ENCODE measurements at regions not wholly inside any gene's neighbourhood (a gene's known extent, or its start where the extent isn't known, plus 50 kb on each side); places are given as distances from the start of the nearest gene placed in this dataset.
"Not testable (repeated sequence)": the region's sequence is repeated elsewhere in the genome, so short reads cannot be mapped to it uniquely, and the experiment has no call there.

DNA sequence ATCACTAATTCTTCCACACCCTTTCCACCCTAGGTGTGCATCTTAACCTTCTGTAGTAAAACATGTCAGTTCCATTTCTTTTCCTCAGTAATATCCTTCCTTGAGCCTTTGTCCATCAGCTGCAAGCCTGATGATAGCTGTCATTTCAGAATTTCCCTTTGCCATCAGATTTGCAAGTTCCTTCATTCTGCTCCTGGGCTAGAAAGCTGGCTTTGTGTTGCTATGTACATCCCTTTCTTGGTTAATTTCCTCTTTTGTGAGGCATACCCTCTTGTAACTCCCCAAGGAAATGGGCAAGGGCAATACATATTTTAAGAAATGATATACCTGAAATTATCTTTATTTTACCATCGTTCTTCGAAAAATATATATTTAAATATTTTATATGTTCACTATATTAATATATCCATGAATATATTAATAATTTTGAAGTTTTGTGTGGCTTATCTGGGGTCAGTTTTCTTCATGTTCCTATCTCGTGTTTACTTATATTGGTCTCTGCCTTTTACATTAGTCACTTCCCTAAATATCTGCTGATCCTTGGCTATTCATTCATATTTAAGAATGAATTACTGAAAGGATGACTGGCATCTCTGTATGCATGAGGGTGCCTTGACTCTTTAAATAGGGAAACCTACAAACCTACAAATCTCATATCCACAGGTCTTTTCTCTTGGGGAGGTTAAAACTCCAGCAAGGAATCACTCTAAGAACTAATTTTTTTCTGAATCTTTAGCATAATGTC, 143.8 kb downstream of the ZNF22 start:
- Mint-ChIP-seq H3K27me3 (ENCODE audit: insufficient read depth, low read depth, poor library complexity) (no peaks in the 10 kb centered on the region), H3K27ac (no peak overlapping the region), H3K36me3 (ENCODE audit: low read depth) (no peaks in the 10 kb centered on the region), H3K4me3 (no peak overlapping the region), H3K9me3 (no peaks in the 10 kb centered on the region; the same call in 2 of the 3 replicates), H3K4me1 (peaks cover 4% of the 10 kb centered on the region; the same call in 2 of the 3 replicates)
- Histone ChIP-seq H4K20me1 (replicated peaks; ENCODE audit: insufficient read depth) (no peaks in the 10 kb centered on the region), H3K9me2 (ENCODE audit: insufficient read depth) (no peaks in the 10 kb centered on the region), H3K36me3 (ENCODE audit: insufficient read depth) (no peaks in the 10 kb centered on the region), H3K27ac (ENCODE audit: low read depth) (no peak overlapping the region), H3K4me1 (ENCODE audit: insufficient read depth) (no peaks in the 10 kb centered on the region), H3K79me2 (replicated peaks; ENCODE audit: insufficient read depth) (no peaks in the 10 kb centered on the region), H2AFZ (no peak overlapping the region), H3F3A (replicated peaks; ENCODE audit: low read depth) (no peaks in the 10 kb centered on the region), H3K4me2 (no peak overlapping the region), H3K4me3 (no peak overlapping the region), H3K27me3 (ENCODE audit: insufficient read depth) (no peaks in the 10 kb centered on the region)
- TF ChIP-seq NANOG (IDR thresholded peaks at IDR 0.05; ENCODE audit: borderline replicate concordance) (no peak), POLR2AphosphoS5 (IDR thresholded peaks at IDR 0.05; ENCODE audit: low read depth) (no peak), STAT1 (IDR thresholded peaks at IDR 0.05; ENCODE audit: unreplicated experiment) (no peak), EZH2 (IDR thresholded peaks at IDR 0.05; ENCODE audit: low read depth, unreplicated experiment) (no peak)
- TF ChIP-seq, protein P1, sequence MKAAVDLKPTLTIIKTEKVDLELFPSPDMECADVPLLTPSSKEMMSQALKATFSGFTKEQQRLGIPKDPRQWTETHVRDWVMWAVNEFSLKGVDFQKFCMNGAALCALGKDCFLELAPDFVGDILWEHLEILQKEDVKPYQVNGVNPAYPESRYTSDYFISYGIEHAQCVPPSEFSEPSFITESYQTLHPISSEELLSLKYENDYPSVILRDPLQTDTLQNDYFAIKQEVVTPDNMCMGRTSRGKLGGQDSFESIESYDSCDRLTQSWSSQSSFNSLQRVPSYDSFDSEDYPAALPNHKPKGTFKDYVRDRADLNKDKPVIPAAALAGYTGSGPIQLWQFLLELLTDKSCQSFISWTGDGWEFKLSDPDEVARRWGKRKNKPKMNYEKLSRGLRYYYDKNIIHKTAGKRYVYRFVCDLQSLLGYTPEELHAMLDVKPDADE (IDR thresholded peaks at IDR 0.05) = no peak
- TF ChIP-seq, protein P2, sequence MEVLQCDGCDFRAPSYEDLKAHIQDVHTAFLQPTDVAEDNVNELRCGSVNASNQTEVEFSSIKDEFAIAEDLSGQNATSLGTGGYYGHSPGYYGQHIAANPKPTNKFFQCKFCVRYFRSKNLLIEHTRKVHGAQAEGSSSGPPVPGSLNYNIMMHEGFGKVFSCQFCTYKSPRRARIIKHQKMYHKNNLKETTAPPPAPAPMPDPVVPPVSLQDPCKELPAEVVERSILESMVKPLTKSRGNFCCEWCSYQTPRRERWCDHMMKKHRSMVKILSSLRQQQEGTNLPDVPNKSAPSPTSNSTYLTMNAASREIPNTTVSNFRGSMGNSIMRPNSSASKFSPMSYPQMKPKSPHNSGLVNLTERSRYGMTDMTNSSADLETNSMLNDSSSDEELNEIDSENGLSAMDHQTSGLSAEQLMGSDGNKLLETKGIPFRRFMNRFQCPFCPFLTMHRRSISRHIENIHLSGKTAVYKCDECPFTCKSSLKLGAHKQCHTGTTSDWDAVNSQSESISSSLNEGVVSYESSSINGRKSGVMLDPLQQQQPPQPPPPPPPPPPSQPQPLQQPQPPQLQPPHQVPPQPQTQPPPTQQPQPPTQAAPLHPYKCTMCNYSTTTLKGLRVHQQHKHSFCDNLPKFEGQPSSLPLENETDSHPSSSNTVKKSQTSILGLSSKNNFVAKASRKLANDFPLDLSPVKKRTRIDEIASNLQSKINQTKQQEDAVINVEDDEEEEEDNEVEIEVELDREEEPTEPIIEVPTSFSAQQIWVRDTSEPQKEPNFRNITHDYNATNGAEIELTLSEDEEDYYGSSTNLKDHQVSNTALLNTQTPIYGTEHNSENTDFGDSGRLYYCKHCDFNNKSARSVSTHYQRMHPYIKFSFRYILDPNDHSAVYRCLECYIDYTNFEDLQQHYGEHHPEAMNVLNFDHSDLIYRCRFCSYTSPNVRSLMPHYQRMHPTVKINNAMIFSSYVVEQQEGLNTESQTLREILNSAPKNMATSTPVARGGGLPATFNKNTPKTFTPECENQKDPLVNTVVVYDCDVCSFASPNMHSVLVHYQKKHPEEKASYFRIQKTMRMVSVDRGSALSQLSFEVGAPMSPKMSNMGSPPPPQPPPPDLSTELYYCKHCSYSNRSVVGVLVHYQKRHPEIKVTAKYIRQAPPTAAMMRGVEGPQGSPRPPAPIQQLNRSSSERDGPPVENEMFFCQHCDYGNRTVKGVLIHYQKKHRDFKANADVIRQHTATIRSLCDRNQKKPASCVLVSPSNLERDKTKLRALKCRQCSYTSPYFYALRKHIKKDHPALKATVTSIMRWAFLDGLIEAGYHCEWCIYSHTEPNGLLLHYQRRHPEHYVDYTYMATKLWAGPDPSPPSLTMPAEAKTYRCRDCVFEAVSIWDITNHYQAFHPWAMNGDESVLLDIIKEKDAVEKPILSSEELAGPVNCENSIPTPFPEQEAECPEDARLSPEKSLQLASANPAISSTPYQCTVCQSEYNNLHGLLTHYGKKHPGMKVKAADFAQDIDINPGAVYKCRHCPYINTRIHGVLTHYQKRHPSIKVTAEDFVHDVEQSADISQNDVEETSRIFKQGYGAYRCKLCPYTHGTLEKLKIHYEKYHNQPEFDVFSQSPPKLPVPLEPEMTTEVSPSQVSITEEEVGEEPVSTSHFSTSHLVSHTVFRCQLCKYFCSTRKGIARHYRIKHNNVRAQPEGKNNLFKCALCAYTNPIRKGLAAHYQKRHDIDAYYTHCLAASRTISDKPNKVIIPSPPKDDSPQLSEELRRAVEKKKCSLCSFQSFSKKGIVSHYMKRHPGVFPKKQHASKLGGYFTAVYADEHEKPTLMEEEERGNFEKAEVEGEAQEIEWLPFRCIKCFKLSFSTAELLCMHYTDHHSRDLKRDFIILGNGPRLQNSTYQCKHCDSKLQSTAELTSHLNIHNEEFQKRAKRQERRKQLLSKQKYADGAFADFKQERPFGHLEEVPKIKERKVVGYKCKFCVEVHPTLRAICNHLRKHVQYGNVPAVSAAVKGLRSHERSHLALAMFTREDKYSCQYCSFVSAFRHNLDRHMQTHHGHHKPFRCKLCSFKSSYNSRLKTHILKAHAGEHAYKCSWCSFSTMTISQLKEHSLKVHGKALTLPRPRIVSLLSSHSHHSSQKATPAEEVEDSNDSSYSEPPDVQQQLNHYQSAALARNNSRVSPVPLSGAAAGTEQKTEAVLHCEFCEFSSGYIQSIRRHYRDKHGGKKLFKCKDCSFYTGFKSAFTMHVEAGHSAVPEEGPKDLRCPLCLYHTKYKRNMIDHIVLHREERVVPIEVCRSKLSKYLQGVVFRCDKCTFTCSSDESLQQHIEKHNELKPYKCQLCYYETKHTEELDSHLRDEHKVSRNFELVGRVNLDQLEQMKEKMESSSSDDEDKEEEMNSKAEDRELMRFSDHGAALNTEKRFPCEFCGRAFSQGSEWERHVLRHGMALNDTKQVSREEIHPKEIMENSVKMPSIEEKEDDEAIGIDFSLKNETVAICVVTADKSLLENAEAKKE (CRISPR knock-in tag; IDR thresholded peaks at IDR 0.05) = no peak
- DNase-seq (ENCODE audit: low spot score) (no peak), ATAC-seq (no peak)

DNA sequence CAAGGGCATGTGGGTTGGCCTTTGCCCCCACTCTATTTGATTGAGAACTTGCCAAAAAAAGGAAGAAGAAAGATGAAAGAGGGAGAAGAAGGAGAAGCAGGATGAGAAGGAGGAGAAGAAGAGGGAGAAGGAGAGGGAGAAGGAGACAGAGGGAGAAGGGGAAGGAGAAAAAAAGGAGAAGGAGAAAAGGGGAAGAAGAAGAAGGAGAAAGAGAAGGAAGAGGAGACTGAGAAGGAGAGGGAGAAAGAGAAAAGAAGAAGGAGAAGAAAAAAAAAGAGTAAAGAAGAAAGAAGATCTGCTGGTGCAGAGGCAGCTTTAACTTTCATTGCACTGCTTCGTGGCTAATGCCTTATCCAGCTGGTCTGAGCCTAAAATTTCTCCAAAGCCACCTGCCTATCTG, 144.4 kb downstream of the ZNF22 start:
- not testable (repeated sequence) for H3K27me3 Mint-ChIP-seq (ENCODE audit: insufficient read depth, low read depth, poor library complexity); ATAC-seq; H3K79me2 ChIP-seq (replicated peaks; ENCODE audit: insufficient read depth); H3K4me1 Mint-ChIP-seq; H4K20me1 ChIP-seq (replicated peaks; ENCODE audit: insufficient read depth); H3K4me1 ChIP-seq (ENCODE audit: insufficient read depth); H3K36me3 Mint-ChIP-seq (ENCODE audit: low read depth); H3K9me3 Mint-ChIP-seq; DNase-seq (ENCODE audit: low spot score); H3K36me3 ChIP-seq (ENCODE audit: insufficient read depth); H3K27ac ChIP-seq (ENCODE audit: low read depth); H3K27ac Mint-ChIP-seq; H3K4me3 Mint-ChIP-seq; H2AFZ ChIP-seq; H3F3A ChIP-seq (replicated peaks; ENCODE audit: low read depth); H3K4me3 ChIP-seq; H3K27me3 ChIP-seq (ENCODE audit: insufficient read depth); H3K9me2 ChIP-seq (ENCODE audit: insufficient read depth); H3K4me2 ChIP-seq
